PFSK-1 (cell line): ENCODE measurements at regions not wholly inside any gene's neighbourhood (a gene's known extent, or its start where the extent isn't known, plus 50 kb on each side); places are given as distances from the start of the nearest gene placed in this dataset.

ENCODE experiments used
- FOXP2 ChIP-seq: optimal IDR thresholded peaks from 2 replicates; pipeline ENCODE3; 2011; ENCODE audit warnings: borderline replicate concordance, control low read depth, inconsistent platforms; ENCODE audit not compliant: insufficient read depth; ENCODE audit errors: extremely low read length, extremely low read depth
- POLR2AphosphoS5 ChIP-seq: IDR thresholded peaks from 2 replicates; pipeline ENCODE4 v1.6.1; 2012; ENCODE audit warnings: low read depth, mild to moderate bottlenecking, control low read depth, low read length, moderate library complexity
- REST ChIP-seq, 2 experiments: IDR thresholded peaks; 2 replicates each; pipeline versions ENCODE4 v1.6.1 to v1.8.0; 2011 to 2012; ENCODE audit warnings: low read depth in 2 of 2, low read length in 2 of 2, control low read depth in 1 of 2, inconsistent platforms in 1 of 2, mild to moderate bottlenecking in 1 of 2, moderate library complexity in 1 of 2; ENCODE audit not compliant: insufficient read depth in 1 of 2
- SIN3A ChIP-seq: IDR thresholded peaks from 2 replicates; pipeline ENCODE4 v1.6.1; 2012; ENCODE audit warnings: mild to moderate bottlenecking, low read length, moderate library complexity, borderline replicate concordance; ENCODE audit not compliant: insufficient read depth
- TAF1 ChIP-seq: IDR thresholded peaks from 2 replicates; pipeline ENCODE4 v1.6.1; 2012; ENCODE audit warnings: low read length, control low read depth, borderline replicate concordance; ENCODE audit not compliant: insufficient read depth

- TF ChIP-seq POLR2AphosphoS5, result no peak
- no peak for TF ChIP-seq REST (IDR thresholded peaks at IDR 0.05; ENCODE audit: insufficient read depth in 1 of 2, low read depth in 2 of 2, low read length in 2 of 2)
- no peak for TF ChIP-seq SIN3A
- TF ChIP-seq FOXP2, result no peak
- TF ChIP-seq TAF1, result no peak
Observed at GRCh38 chr16:86404678-86405077, 105.6 kb upstream of the FOXF1 start.

GRCh38 chr16:86405319-86405718 lies 105.0 kb upstream of the FOXF1 start:
- TF ChIP-seq TAF1 (no peak), FOXP2 (peak; percentile 48)

- TF ChIP-seq FOXP2 (no peak), TAF1 (no peak), SIN3A (no peak), REST (IDR thresholded peaks at IDR 0.05; ENCODE audit: insufficient read depth in 1 of 2, low read depth in 2 of 2, low read length in 2 of 2) (no peak), POLR2AphosphoS5 (no peak)
Observed at GRCh38 chr16:86406056-86406455, 104.3 kb upstream of the FOXF1 start.

- TF ChIP-seq REST (IDR thresholded peaks at IDR 0.05; ENCODE audit: insufficient read depth in 1 of 2, low read depth in 2 of 2, low read length in 2 of 2) (no peak), TAF1 (no peak), SIN3A (no peak), FOXP2 (no peak), POLR2AphosphoS5 (no peak)
Observed at GRCh38 chr16:86408685-86409084, 101.6 kb upstream of the FOXF1 start.

- TF ChIP-seq POLR2AphosphoS5, result no peak
- no peak for TF ChIP-seq TAF1
- no peak for TF ChIP-seq REST (IDR thresholded peaks at IDR 0.05; ENCODE audit: insufficient read depth in 1 of 2, low read depth in 2 of 2, low read length in 2 of 2)
- TF ChIP-seq SIN3A, result no peak
- no peak for TF ChIP-seq FOXP2
Observed at GRCh38 chr16:86410081-86410480, 100.2 kb upstream of the FOXF1 start.

GRCh38 chr16:86410529-86410928 lies 99.8 kb upstream of the FOXF1 start:
- TF ChIP-seq SIN3A (no peak), FOXP2 (no peak), POLR2AphosphoS5 (no peak), REST (IDR thresholded peaks at IDR 0.05; ENCODE audit: insufficient read depth in 1 of 2, low read depth in 2 of 2, low read length in 2 of 2) (no peak), TAF1 (no peak)
